ENCODE measurements at regions not wholly inside any gene's neighbourhood (a gene's known extent, or its start where the extent isn't known, plus 50 kb on each side); places are given as distances from the start of the nearest gene placed in this dataset.

GRCh38 chr6:50198245-50198644, 148.5 kb upstream of the DEFB112 start:
- TF ChIP-seq CTCF (conservative IDR thresholded peaks at IDR 0.05; ENCODE audit: low read length) = no peak
- TF ChIP-seq EZH2phosphoT487 (IDR thresholded peaks at IDR 0.05; ENCODE audit: borderline replicate concordance) = no peak

Data from Loucy (cell line).